ENCODE measurements at regions not wholly inside any gene's neighbourhood (a gene's known extent, or its start where the extent isn't known, plus 50 kb on each side); places are given as distances from the start of the nearest gene placed in this dataset.

DNA sequence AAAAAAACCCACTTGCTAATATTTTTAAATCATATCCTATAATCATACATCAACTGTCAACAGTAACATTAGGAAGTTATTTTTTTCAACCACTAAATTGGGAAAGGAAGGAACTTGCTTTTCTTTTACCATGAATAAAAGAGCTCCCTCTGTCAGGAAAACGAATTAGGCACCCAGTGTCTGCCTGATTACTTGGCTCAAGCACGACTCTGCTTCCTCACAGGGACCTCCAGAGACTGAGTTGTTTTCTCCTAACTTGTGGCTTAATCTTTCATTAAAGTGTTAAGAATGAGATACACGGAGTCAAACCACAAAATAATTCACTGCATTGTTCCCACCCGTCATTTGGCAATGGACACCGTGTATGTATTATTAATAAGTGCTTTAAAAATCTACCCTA is 1405.1 kb upstream of the EYS start:
- TF ChIP-seq POLR2A (IDR thresholded peaks at IDR 0.05) (no peak), CTCF (IDR thresholded peaks at IDR 0.05) (no peak), POLR2AphosphoS5 (IDR thresholded peaks at IDR 0.05; ENCODE audit: insufficient read depth in 1 of 2, low read depth in 1 of 2) (no peak)

All from vagina (tissue), 2 donors.